ENCODE measurements at regions not wholly inside any gene's neighbourhood (a gene's known extent, or its start where the extent isn't known, plus 50 kb on each side); places are given as distances from the start of the nearest gene placed in this dataset.

DNA sequence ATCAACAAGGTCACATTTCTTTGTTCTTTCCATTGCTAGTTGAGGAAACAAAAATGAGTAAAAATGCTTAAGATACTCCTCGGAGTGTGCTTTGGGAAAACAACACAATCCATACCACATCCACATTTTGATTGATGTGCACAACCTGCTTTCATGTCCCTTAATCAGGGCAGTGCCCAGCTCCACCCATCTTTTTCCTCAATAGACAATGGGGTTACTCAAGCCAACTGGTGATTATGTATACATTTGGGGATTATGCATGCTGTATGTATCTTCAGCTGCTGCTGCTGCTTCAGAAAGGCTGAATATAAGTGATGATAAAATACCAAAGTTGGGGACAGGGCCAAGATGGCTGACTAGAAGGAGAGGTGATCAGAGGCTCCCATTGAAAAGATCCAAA is 155.2 kb upstream of the VGLL2 start:
- Histone ChIP-seq H3K27me3 (ENCODE audit: control insufficient read depth in 2 of 2, insufficient read depth in 2 of 2, low read length in 2 of 2) (no peaks in the 10 kb centered on the region), H3K27ac (ENCODE audit: low read depth, low read length) (no peak overlapping the region), H3K4me1 (ENCODE audit: control insufficient read depth in 2 of 2, insufficient read depth in 2 of 2, low read length in 2 of 2) (no peaks in the 10 kb centered on the region), H3K9me3 (ENCODE audit: control insufficient read depth in 2 of 3, low read length in 3 of 3) (no peaks in the 10 kb centered on the region), H3K36me3 (ENCODE audit: control insufficient read depth in 2 of 3, insufficient read depth in 3 of 3, low read length in 3 of 3) (no peaks in the 10 kb centered on the region), H3K4me3 (ENCODE audit: low read length) (no peak overlapping the region)
- intact Hi-C loops (cut with micrococcal nuclease), result no loop called here
- DNase-seq (no peak), ATAC-seq (no peak)
- Mint-ChIP-seq H3K9me3 (peaks cover 4 to 37% (median 14%) of the 10 kb centered on the region in 11 donors), H3K36me3 (no peaks in the 10 kb centered on the region), H3K4me3 (no peak overlapping the region), H3K27ac (no peak overlapping the region), H3K4me1 (no peaks in the 10 kb centered on the region), H3K27me3 (no peaks in the 10 kb centered on the region)
- POLR2A ChIA-PET, result no interaction called here
- CTCF ChIA-PET, result no interaction called here

- no peaks in the 10 kb centered on the region for H3K9me3 ChIP-seq (ENCODE audit: control insufficient read depth in 2 of 3, low read length in 3 of 3)
- Mint-ChIP-seq H3K27ac (no peak overlapping the region), H3K36me3 (no peaks in the 10 kb centered on the region), H3K4me1 (no peaks in the 10 kb centered on the region), H3K27me3 (no peaks in the 10 kb centered on the region), H3K9me3 (peaks cover 4 to 41% (median 17%) of the 10 kb centered on the region in 11 donors), H3K4me3 (no peak overlapping the region)
- ChIA-PET CTCF (no interaction called here), POLR2A (no interaction called here)
- no peak overlapping the region for H3K27ac ChIP-seq (ENCODE audit: low read depth, low read length)
- ATAC-seq (no peak), DNase-seq (no peak)
- no peaks in the 10 kb centered on the region for H3K27me3 ChIP-seq (ENCODE audit: control insufficient read depth in 2 of 2, insufficient read depth in 2 of 2, low read length in 2 of 2)
- no peaks in the 10 kb centered on the region for H3K4me1 ChIP-seq (ENCODE audit: control insufficient read depth in 2 of 2, insufficient read depth in 2 of 2, low read length in 2 of 2)
- H3K4me3 ChIP-seq (ENCODE audit: low read length), result no peak overlapping the region
- no peaks in the 10 kb centered on the region for H3K36me3 ChIP-seq (ENCODE audit: control insufficient read depth in 2 of 3, insufficient read depth in 3 of 3, low read length in 3 of 3)
- intact Hi-C loops (cut with micrococcal nuclease), result no loop called here
Measured at GRCh38 chr6:117110737-117111136, 154.6 kb upstream of the VGLL2 start.

- POLR2A ChIA-PET, result interaction anchor here (0.7 kb wide), 1 partner anchor 114 kb away, joined by 3 read pairs; no protein-coding TSS in a partner anchor
- no peaks in the 10 kb centered on the region for H3K4me1 ChIP-seq (ENCODE audit: control insufficient read depth in 2 of 2, insufficient read depth in 2 of 2, low read length in 2 of 2)
Measured at GRCh38 chr6:117117652-117118051, 147.7 kb upstream of the VGLL2 start.

GRCh38 chr6:117118490-117118889 is 146.9 kb upstream of the VGLL2 start:
- Mint-ChIP-seq H3K36me3 (no peaks in the 10 kb centered on the region), H3K4me1 (no peaks in the 10 kb centered on the region), H3K27ac (no peak overlapping the region), H3K4me3 (no peak overlapping the region), H3K27me3 (no peaks in the 10 kb centered on the region), H3K9me3 (peaks cover 0 to 29% (median 7%) of the 10 kb centered on the region in 11 donors)
- intact Hi-C loops (cut with micrococcal nuclease), result no loop called here
- DNase-seq, result no peak
- POLR2A ChIA-PET, result no interaction called here
- Histone ChIP-seq H3K27me3 (ENCODE audit: control insufficient read depth in 2 of 2, insufficient read depth in 2 of 2, low read length in 2 of 2) (no peaks in the 10 kb centered on the region), H3K9me3 (ENCODE audit: control insufficient read depth in 2 of 3, low read length in 3 of 3) (no peaks in the 10 kb centered on the region), H3K4me1 (ENCODE audit: control insufficient read depth in 2 of 2, insufficient read depth in 2 of 2, low read length in 2 of 2) (no peaks in the 10 kb centered on the region), H3K36me3 (ENCODE audit: control insufficient read depth in 2 of 3, insufficient read depth in 3 of 3, low read length in 3 of 3) (no peaks in the 10 kb centered on the region), H3K27ac (ENCODE audit: low read depth, low read length) (no peak overlapping the region), H3K4me3 (ENCODE audit: low read length) (no peak overlapping the region)
- CTCF ChIA-PET, result no interaction called here
- no peak for ATAC-seq

More at GRCh38 chr6:117117652-117118051, 147.7 kb upstream of the VGLL2 start:
- no peak overlapping the region for H3K4me3 Mint-ChIP-seq
- no peaks in the 10 kb centered on the region for H3K27me3 ChIP-seq (ENCODE audit: control insufficient read depth in 2 of 2, insufficient read depth in 2 of 2, low read length in 2 of 2)
- peaks cover 0 to 34% (median 10%) of the 10 kb centered on the region in 11 donors for H3K9me3 Mint-ChIP-seq
- no peaks in the 10 kb centered on the region for H3K9me3 ChIP-seq (ENCODE audit: control insufficient read depth in 2 of 3, low read length in 3 of 3)
- DNase-seq, result no peak
- no peaks in the 10 kb centered on the region for H3K36me3 Mint-ChIP-seq
- intact Hi-C loops (cut with micrococcal nuclease), result no loop called here
- no peaks in the 10 kb centered on the region for H3K4me1 Mint-ChIP-seq
- H3K4me3 ChIP-seq (ENCODE audit: low read length), result no peak overlapping the region
- H3K27me3 Mint-ChIP-seq, result no peaks in the 10 kb centered on the region
- no peak overlapping the region for H3K27ac ChIP-seq (ENCODE audit: low read depth, low read length)
- H3K27ac Mint-ChIP-seq, result no peak overlapping the region
- no peaks in the 10 kb centered on the region for H3K36me3 ChIP-seq (ENCODE audit: control insufficient read depth in 2 of 3, insufficient read depth in 3 of 3, low read length in 3 of 3)
- ATAC-seq, result no peak
- CTCF ChIA-PET, result no interaction called here

DNA sequence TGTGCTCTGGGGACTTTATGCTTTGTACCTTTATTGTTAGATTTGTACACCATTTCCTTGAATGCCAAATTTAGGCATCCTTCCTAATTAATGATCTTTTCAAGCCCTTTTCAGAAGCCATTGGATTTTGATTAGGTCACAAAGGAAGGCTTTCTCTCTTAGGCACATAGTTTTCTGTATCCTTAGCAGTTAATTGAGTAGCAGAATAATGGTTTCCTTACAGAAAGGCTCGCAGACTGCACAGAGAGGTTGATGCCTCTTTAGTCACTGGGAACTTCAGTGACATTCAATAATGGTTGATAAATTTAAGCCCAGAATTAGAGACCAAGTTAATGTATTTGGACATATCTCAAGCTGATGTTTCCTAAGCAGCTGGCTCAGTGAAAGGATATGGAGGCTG is 139.1 kb upstream of the VGLL2 start:
- Mint-ChIP-seq H3K27me3 (no peaks in the 10 kb centered on the region), H3K27ac (no peak overlapping the region), H3K4me3 (no peak overlapping the region), H3K9me3 (peaks cover 0 to 11% (median 4%) of the 10 kb centered on the region in 11 donors), H3K4me1 (no peaks in the 10 kb centered on the region), H3K36me3 (no peaks in the 10 kb centered on the region)
- ChIA-PET CTCF (no interaction called here), POLR2A (no interaction called here)
- Histone ChIP-seq H3K4me3 (ENCODE audit: low read length) (no peak overlapping the region), H3K27me3 (ENCODE audit: control insufficient read depth in 2 of 2, insufficient read depth in 2 of 2, low read length in 2 of 2) (no peaks in the 10 kb centered on the region), H3K36me3 (ENCODE audit: control insufficient read depth in 2 of 3, insufficient read depth in 3 of 3, low read length in 3 of 3) (no peaks in the 10 kb centered on the region), H3K27ac (ENCODE audit: low read depth, low read length) (no peak overlapping the region), H3K4me1 (ENCODE audit: control insufficient read depth in 2 of 2, insufficient read depth in 2 of 2, low read length in 2 of 2) (no peaks in the 10 kb centered on the region), H3K9me3 (ENCODE audit: control insufficient read depth in 2 of 3, low read length in 3 of 3) (no peaks in the 10 kb centered on the region)
- intact Hi-C loops (cut with micrococcal nuclease), result no loop called here
- no peak for DNase-seq
- no peak for ATAC-seq

GRCh38 chr6:117128052-117128451 is 137.3 kb upstream of the VGLL2 start:
- H3K27ac Mint-ChIP-seq, result no peak overlapping the region
- H3K9me3 Mint-ChIP-seq, result peaks cover 0 to 5% (median 2%) of the 10 kb centered on the region in 11 donors
- Histone ChIP-seq H3K4me1 (ENCODE audit: control insufficient read depth in 2 of 2, insufficient read depth in 2 of 2, low read length in 2 of 2) (no peaks in the 10 kb centered on the region), H3K9me3 (ENCODE audit: control insufficient read depth in 2 of 3, low read length in 3 of 3) (no peaks in the 10 kb centered on the region), H3K36me3 (ENCODE audit: control insufficient read depth in 2 of 3, insufficient read depth in 3 of 3, low read length in 3 of 3) (no peaks in the 10 kb centered on the region), H3K27ac (ENCODE audit: low read depth, low read length) (no peak overlapping the region), H3K27me3 (ENCODE audit: control insufficient read depth in 2 of 2, insufficient read depth in 2 of 2, low read length in 2 of 2) (no peaks in the 10 kb centered on the region), H3K4me3 (ENCODE audit: low read length) (no peak overlapping the region)
- no peak overlapping the region for H3K4me3 Mint-ChIP-seq
- ChIA-PET CTCF (no interaction called here), POLR2A (no interaction called here)
- intact Hi-C loops (cut with micrococcal nuclease), result no loop called here
- H3K27me3 Mint-ChIP-seq, result no peaks in the 10 kb centered on the region
- DNase-seq (no peak), ATAC-seq (no peak)
- H3K4me1 Mint-ChIP-seq, result no peaks in the 10 kb centered on the region
- H3K36me3 Mint-ChIP-seq, result no peaks in the 10 kb centered on the region

DNA sequence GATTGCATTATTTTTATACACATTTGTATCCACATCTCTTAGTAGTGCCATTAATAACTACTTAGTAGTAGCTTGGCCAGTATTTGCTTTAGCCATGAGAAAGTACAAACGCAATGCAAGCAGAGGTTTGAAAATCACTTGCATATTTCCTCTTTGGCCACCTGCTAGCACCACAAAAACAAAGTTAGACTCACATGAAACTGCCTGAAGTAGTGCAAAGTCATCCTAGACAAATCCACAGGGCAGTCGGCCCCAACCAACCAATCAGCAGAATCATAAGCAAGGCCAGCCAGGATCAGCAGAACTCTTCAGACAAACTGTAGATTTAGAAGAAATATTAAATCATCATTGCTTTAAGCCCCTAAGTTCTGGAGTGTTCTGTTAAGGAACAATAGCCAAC is 135.2 kb upstream of the VGLL2 start:
- intact Hi-C loops (cut with micrococcal nuclease), result no loop called here
- no peak overlapping the region for H3K27ac Mint-ChIP-seq
- CTCF ChIA-PET, result no interaction called here
- POLR2A ChIA-PET, result no interaction called here
- H3K27me3 ChIP-seq (ENCODE audit: control insufficient read depth in 2 of 2, insufficient read depth in 2 of 2, low read length in 2 of 2), result no peaks in the 10 kb centered on the region
- no peaks in the 10 kb centered on the region for H3K9me3 ChIP-seq (ENCODE audit: control insufficient read depth in 2 of 3, low read length in 3 of 3)
- H3K36me3 ChIP-seq (ENCODE audit: control insufficient read depth in 2 of 3, insufficient read depth in 3 of 3, low read length in 3 of 3), result no peaks in the 10 kb centered on the region
- H3K4me3 ChIP-seq (ENCODE audit: low read length), result no peak overlapping the region
- no peaks in the 10 kb centered on the region for H3K27me3 Mint-ChIP-seq
- no peak overlapping the region for H3K4me3 Mint-ChIP-seq
- no peak overlapping the region for H3K27ac ChIP-seq (ENCODE audit: low read depth, low read length)
- ATAC-seq (no peak), DNase-seq (no peak)
- no peaks in the 10 kb centered on the region for H3K4me1 Mint-ChIP-seq
- H3K36me3 Mint-ChIP-seq, result no peaks in the 10 kb centered on the region
- no peaks in the 10 kb centered on the region for H3K4me1 ChIP-seq (ENCODE audit: control insufficient read depth in 2 of 2, insufficient read depth in 2 of 2, low read length in 2 of 2)
- peaks cover 0 to 5% (median 0%) of the 10 kb centered on the region in 11 donors for H3K9me3 Mint-ChIP-seq
